Left ventricle myocardium inferior (tissue), 1 donor: ENCODE measurements at regions not wholly inside any gene's neighbourhood (a gene's known extent, or its start where the extent isn't known, plus 50 kb on each side); places are given as distances from the start of the nearest gene placed in this dataset.

Experiments
- DNase-seq: peaks from one replicate; pipeline ENCODE4 v3.0.0-alpha.2; 2020
- H3K27ac ChIP-seq: fragments of 200-600 bp; replicated peaks from 2 replicates; pipeline ENCODE4 v1.8.0; 2021
- H3K27me3 ChIP-seq: fragments of 200-600 bp; 2 replicates; pipeline ENCODE4 v1.8.0; 2021; ENCODE audit warnings: low read depth
- H3K36me3 ChIP-seq: fragments of 200-600 bp; 2 replicates; pipeline ENCODE4 v1.8.0; 2021
- H3K4me1 ChIP-seq: fragments of 200-600 bp; 2 replicates; pipeline ENCODE4 v1.8.0; 2021
- H3K4me3 ChIP-seq: fragments of 200-600 bp; 2 replicates; pipeline ENCODE4 v1.8.0; 2021; ENCODE audit warnings: mild to moderate bottlenecking, moderate library complexity
- H3K9me3 ChIP-seq: fragments of 200-600 bp; replicated peaks from 2 replicates; pipeline ENCODE4 v1.8.0; 2021
- intact Hi-C: fragments of 100-400 bp; cut with micrococcal nuclease; formaldehyde crosslinking; loops from one replicate; pipeline ENCODE4 v1.11.0; 2022
- TF ChIP-seq, protein P1 (sequence below): fragments of 200-600 bp; IDR thresholded peaks from 2 replicates; pipeline ENCODE4 v1.8.0; 2021; ENCODE audit warnings: antibody characterized with exemption, mild to moderate bottlenecking, borderline replicate concordance
- donor health status: DM: no; HTN: yes; CAD: no; lungs with severe emphysema.

DNA sequence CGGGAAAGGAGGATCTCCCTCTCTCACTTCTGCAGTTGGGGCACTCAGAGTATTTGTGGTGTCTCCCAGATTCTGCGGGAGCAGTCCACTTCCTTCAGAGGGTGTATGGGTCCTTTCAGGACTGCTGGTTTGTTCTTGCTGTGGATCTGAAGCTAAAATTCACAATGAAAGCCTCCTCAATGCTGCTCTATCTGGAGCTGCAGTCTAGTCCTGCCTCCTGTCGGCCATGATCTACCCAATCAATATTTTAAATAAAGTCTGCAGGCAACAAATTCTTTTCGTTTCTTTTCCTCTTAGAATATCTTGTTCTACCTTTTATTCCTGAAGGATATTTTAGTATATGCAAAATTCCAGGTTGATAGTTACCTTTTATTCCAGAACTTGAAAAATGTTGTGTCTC, 226.1 kb upstream of the AR start:
- no peak overlapping the region for H3K4me3 ChIP-seq
- TF ChIP-seq, protein P1, sequence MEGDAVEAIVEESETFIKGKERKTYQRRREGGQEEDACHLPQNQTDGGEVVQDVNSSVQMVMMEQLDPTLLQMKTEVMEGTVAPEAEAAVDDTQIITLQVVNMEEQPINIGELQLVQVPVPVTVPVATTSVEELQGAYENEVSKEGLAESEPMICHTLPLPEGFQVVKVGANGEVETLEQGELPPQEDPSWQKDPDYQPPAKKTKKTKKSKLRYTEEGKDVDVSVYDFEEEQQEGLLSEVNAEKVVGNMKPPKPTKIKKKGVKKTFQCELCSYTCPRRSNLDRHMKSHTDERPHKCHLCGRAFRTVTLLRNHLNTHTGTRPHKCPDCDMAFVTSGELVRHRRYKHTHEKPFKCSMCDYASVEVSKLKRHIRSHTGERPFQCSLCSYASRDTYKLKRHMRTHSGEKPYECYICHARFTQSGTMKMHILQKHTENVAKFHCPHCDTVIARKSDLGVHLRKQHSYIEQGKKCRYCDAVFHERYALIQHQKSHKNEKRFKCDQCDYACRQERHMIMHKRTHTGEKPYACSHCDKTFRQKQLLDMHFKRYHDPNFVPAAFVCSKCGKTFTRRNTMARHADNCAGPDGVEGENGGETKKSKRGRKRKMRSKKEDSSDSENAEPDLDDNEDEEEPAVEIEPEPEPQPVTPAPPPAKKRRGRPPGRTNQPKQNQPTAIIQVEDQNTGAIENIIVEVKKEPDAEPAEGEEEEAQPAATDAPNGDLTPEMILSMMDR: no peak
- no peaks in the 10 kb centered on the region for H3K36me3 ChIP-seq
- no peaks in the 10 kb centered on the region for H3K4me1 ChIP-seq
- intact Hi-C loops: no loop called here
- H3K27ac ChIP-seq: no peak overlapping the region
- H3K9me3 ChIP-seq: peaks cover 7% of the 10 kb centered on the region
- no peaks in the 10 kb centered on the region for H3K27me3 ChIP-seq
- no peak for DNase-seq

DNA sequence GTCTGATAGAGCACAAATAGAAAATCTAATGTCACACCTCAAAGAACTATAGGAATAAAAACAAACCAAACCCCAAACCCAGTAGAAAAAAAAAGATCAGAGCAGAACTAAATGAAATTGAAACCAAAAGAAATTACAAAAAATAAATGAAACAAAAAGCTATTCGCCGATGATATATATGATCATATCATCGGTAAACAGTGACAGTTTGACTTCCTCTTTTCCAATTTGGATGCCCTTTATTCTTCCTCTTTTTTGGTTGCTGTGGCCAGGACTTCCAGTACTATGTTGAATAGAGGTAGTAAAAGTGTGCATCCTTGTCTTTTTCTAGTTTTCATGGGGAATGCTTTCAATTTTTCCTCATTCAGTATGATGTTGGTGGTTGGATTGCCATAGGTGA, 215.3 kb upstream of the AR start:
- Histone ChIP-seq H3K9me3 (no peaks in the 10 kb centered on the region), H3K4me1 (no peaks in the 10 kb centered on the region), H3K27ac (no peak overlapping the region), H3K36me3 (no peaks in the 10 kb centered on the region), H3K27me3 (no peaks in the 10 kb centered on the region), H3K4me3 (no peak overlapping the region)
- intact Hi-C loops: no loop called here
- TF ChIP-seq, protein P1: no peak
- DNase-seq: no peak

GRCh38 chrX:67334323-67334722, 209.5 kb upstream of the AR start:
- intact Hi-C loops: no loop called here
- H3K4me1 ChIP-seq: no peaks in the 10 kb centered on the region
- H3K27me3 ChIP-seq: no peaks in the 10 kb centered on the region

DNA sequence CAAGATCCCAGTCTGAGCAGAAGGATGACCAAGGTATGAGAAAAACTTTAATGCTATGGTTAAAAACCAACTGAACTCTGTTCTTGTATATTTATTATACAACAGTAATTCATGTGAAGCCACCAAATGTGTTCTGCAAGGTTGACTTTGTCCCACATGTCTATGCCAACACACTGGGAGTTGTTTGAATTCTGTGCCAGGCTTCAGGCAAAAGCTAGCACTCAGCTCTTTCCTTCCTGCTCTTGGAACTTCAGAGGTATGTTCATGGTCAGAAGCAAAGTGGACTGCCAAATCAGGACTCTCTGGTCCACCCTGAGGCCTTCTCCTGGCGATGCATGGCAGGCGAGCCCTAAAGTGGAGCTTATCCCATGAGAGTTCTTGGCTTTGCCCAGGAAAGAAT, 205.6 kb upstream of the AR start:
- TF ChIP-seq, protein P1: no peak
- DNase-seq: no peak
- Histone ChIP-seq H3K36me3 (no peaks in the 10 kb centered on the region), H3K4me1 (no peaks in the 10 kb centered on the region), H3K9me3 (no peaks in the 10 kb centered on the region), H3K4me3 (no peak overlapping the region), H3K27ac (no peak overlapping the region), H3K27me3 (no peaks in the 10 kb centered on the region)
- intact Hi-C loops: no loop called here

More at GRCh38 chrX:67334323-67334722, 209.5 kb upstream of the AR start:
- Histone ChIP-seq H3K4me3 (no peak overlapping the region), H3K9me3 (no peaks in the 10 kb centered on the region), H3K36me3 (no peaks in the 10 kb centered on the region), H3K27ac (no peak overlapping the region)
- no peak for DNase-seq
- TF ChIP-seq, protein P1: no peak

- Histone ChIP-seq H3K4me3 (no peak overlapping the region), H3K27ac (no peak overlapping the region), H3K9me3 (no peaks in the 10 kb centered on the region), H3K4me1 (no peaks in the 10 kb centered on the region), H3K27me3 (no peaks in the 10 kb centered on the region), H3K36me3 (no peaks in the 10 kb centered on the region)
- intact Hi-C loops: no loop called here
- TF ChIP-seq, protein P1: no peak
- no peak for DNase-seq
Observed at GRCh38 chrX:67342138-67342537, 201.7 kb upstream of the AR start.

- Histone ChIP-seq H3K27me3 (no peaks in the 10 kb centered on the region), H3K9me3 (no peaks in the 10 kb centered on the region), H3K4me1 (no peaks in the 10 kb centered on the region), H3K36me3 (no peaks in the 10 kb centered on the region), H3K4me3 (no peak overlapping the region), H3K27ac (no peak overlapping the region)
- TF ChIP-seq, protein P1: no peak
- intact Hi-C loops: no loop called here
- no peak for DNase-seq
Observed at GRCh38 chrX:67346225-67346624, 197.6 kb upstream of the AR start.
